GM12892 (cell line): ENCODE measurements at regions not wholly inside any gene's neighbourhood (a gene's known extent, or its start where the extent isn't known, plus 50 kb on each side); places are given as distances from the start of the nearest gene placed in this dataset.

Experiments
- POLR2A ChIP-seq: IDR thresholded peaks from 2 replicates; pipeline ENCODE4 v1.6.1; 2011; ENCODE audit warnings: low read depth, low read length, control low read depth
- POLR2AphosphoS5 ChIP-seq: IDR thresholded peaks from 2 replicates; pipeline ENCODE4 v1.6.1; 2011; ENCODE audit warnings: low read depth, low read length, control low read depth
- TAF1 ChIP-seq: IDR thresholded peaks from 2 replicates; pipeline ENCODE4 v1.6.1; 2011; ENCODE audit warnings: low read depth, mild to moderate bottlenecking, control low read depth, low read length, borderline replicate concordance

GRCh38 chr6:9083108-9083507, 647.8 kb upstream of the SLC35B3 start:
- TF ChIP-seq POLR2A (no peak), TAF1 (no peak), POLR2AphosphoS5 (no peak)
